Heart left ventricle (tissue), 16 donors: ENCODE measurements at regions not wholly inside any gene's neighbourhood (a gene's known extent, or its start where the extent isn't known, plus 50 kb on each side); places are given as distances from the start of the nearest gene placed in this dataset.

Experiments
- ATAC-seq, 4 donors: fragments of 200-7000 bp; cut with Tn5 transposase; one replicate each; pipeline ENCODE4 v1.9.1; 2020 to 2022; ENCODE audit warnings: moderate library complexity in 4 of 4, mild to moderate bottlenecking in 3 of 4, moderate number of reproducible peaks in 1 of 4
- DNase-seq, 5 donors: peaks; one replicate each; pipeline ENCODE4 v3.0.0-alpha.2; 2020
- H3K27ac ChIP-seq, 12 donors: fragments of 200-600 bp; sonication (generic) in 4 of 12; one replicate each; pipeline versions ENCODE4 v1.5.0 to v1.8.0; 2016 to 2022; ENCODE audit warnings: mild to moderate bottlenecking in 2 of 12
- H3K27me3 ChIP-seq, 9 donors: fragments of 200-600 bp; sonication (generic) in 2 of 9; one replicate each; pipeline versions ENCODE4 v1.5.1 to v1.8.0; 2016 to 2022; ENCODE audit warnings: mild to moderate bottlenecking in 3 of 9
- H3K36me3 ChIP-seq, 9 donors: fragments of 200-600 bp; sonication (generic) in 2 of 9; one replicate each; pipeline versions ENCODE4 v1.5.0 to v1.8.0; 2018 to 2022; ENCODE audit warnings: mild to moderate bottlenecking in 2 of 9
- H3K4me1 ChIP-seq, 12 donors: fragments of 200-600 bp; sonication (generic) in 4 of 12; one replicate each; pipeline versions ENCODE4 v1.5.0 to v1.8.0; 2016 to 2022; ENCODE audit warnings: mild to moderate bottlenecking in 3 of 12
- H3K4me3 ChIP-seq, 12 donors: fragments of 200-600 bp; sonication (generic) in 4 of 12; one replicate each; pipeline versions ENCODE4 v1.5.0 to v1.8.0; 2017 to 2022; ENCODE audit warnings: mild to moderate bottlenecking in 9 of 12, moderate library complexity in 4 of 12
- H3K9me3 ChIP-seq, 12 donors: fragments of 200-600 bp; sonication (generic) in 4 of 12; one replicate each; pipeline versions ENCODE4 v1.5.0 to v1.8.0; 2016 to 2022; ENCODE audit warnings: mild to moderate bottlenecking in 1 of 12
- CTCF ChIP-seq, 12 donors: fragments of 200-600 bp; sonication (generic) in 4 of 12; IDR thresholded peaks; one replicate each; pipeline versions ENCODE4 v1.5.0 to v1.8.0; 2018 to 2022; ENCODE audit warnings: antibody characterized with exemption in 12 of 12, mild to moderate bottlenecking in 5 of 12
- POLR2A ChIP-seq, 2 donors: fragments of 450-650 bp; IDR thresholded peaks; one replicate each; pipeline ENCODE4 v1.6.1; 2017; ENCODE audit warnings: antibody characterized with exemption in 2 of 2, mild to moderate bottlenecking in 2 of 2, moderate library complexity in 2 of 2
- WGBS, 4 donors: extraction: QIAGEN DNeasy Blood & Tissue Kit in 2 of 4; methylation state at CpG; one replicate each; pipeline versions ENCODE4 v1.1.5 to v1.1.7; 2013 to 2018; 5-methylcytosine and 5-hydroxymethylcytosine counted together
- intact Hi-C, 10 donors: fragments of 100-400 bp; cut with DNase I; formaldehyde crosslinking; loops; one replicate each; pipeline versions ENCODE4 v1.11.1 to v1.14.2; 2022
- donor health status: ischemic (EF 13 %, LVEDD 7.1; RV severe dilation, severe dysfunction).
- donor health status: healthy with polysubstance abuse.
- donor health status: DM: no; HTN: yes; CAD: no.
- donor health status: DM: no; HTN: no; CAD: no.
- donor health status: ischemic (EF 25% LVEDD 6.9; RV normal size, moderate dysfunction).
- donor health status: ischemic (EF 25% LVEDD 5.7; RV mildly dilated, moderate dysfunction).
- donor health status: healthy.
- donor health status: DM: yes; HTN: yes; CAD: no.
- donor health status: ischemic (EF 35%, LVEDD 5.7; RV mildly dilated, moderate dysfunction).
- donor health status: nonischemic (EF 11% LVEDD 7.7; RV severe dilation, severe dysfunction).
- donor health status: DM: yes; HTN: yes; CAD: no.
- donor health status: PGD.
- donor health status: ischemic (EF 29% LVEDD 5.4; RV normal size, mild dysfunction).
- donor health status: nonischemic (EF 23%, LVEDD 6.1; RV moderate dilation, normal function).

GRCh38 chr12:113670742-113671141, 199.1 kb upstream of the LHX5 start:
- Histone ChIP-seq H3K9me3 (no peaks in the 10 kb centered on the region), H3K36me3 (no peaks in the 10 kb centered on the region), H3K4me3 (no peak overlapping the region), H3K27ac (no peak overlapping the region), H3K27me3 (peaks cover 4 to 97% (median 57%) of the 10 kb centered on the region in 9 donors), H3K4me1 (no peaks in the 10 kb centered on the region)
- ATAC-seq (no peak), DNase-seq (no peak)
- 62 to 80% (median 67%) methylated on average over 1 of the region's 1 CpG for WGBS, 4 donors
- intact Hi-C loops, result no loop called here
- no peak for TF ChIP-seq POLR2A (IDR thresholded peaks at IDR 0.05)
- no peak for TF ChIP-seq CTCF (IDR thresholded peaks at IDR 0.05)

- DNase-seq (no peak), ATAC-seq (no peak)
- no peaks in the 10 kb centered on the region for H3K36me3 ChIP-seq
- 49 to 57% (median 55%) methylated on average over 6 of the region's 6 CpGs for WGBS, 4 donors
- no peak overlapping the region for H3K27ac ChIP-seq
- H3K27me3 ChIP-seq, result peaks cover 0 to 78% (median 43%) of the 10 kb centered on the region in 9 donors
- intact Hi-C loops, result no loop called here
- TF ChIP-seq CTCF (IDR thresholded peaks at IDR 0.05) (no peak), POLR2A (IDR thresholded peaks at IDR 0.05) (no peak)
- no peaks in the 10 kb centered on the region for H3K9me3 ChIP-seq
- H3K4me1 ChIP-seq, result no peaks in the 10 kb centered on the region
- H3K4me3 ChIP-seq, result no peak overlapping the region
Observed at GRCh38 chr12:113667676-113668356, 196.1 kb upstream of the LHX5 start.

- no peaks in the 10 kb centered on the region for H3K9me3 ChIP-seq
- DNase-seq (no peak), ATAC-seq (no peak)
- no peak overlapping the region for H3K27ac ChIP-seq
- no peaks in the 10 kb centered on the region for H3K4me1 ChIP-seq
- 65 to 80% (median 73%) methylated on average over 1 of the region's 1 CpG for WGBS, 4 donors
- no peak overlapping the region for H3K4me3 ChIP-seq
- intact Hi-C loops, result no loop called here
- no peak for TF ChIP-seq POLR2A (IDR thresholded peaks at IDR 0.05)
- TF ChIP-seq CTCF (IDR thresholded peaks at IDR 0.05), result no peak
- H3K36me3 ChIP-seq, result no peaks in the 10 kb centered on the region
- H3K27me3 ChIP-seq, result peaks cover 0 to 78% (median 43%) of the 10 kb centered on the region in 9 donors
Observed at GRCh38 chr12:113667095-113667494, 195.4 kb upstream of the LHX5 start.

GRCh38 chr12:113666223-113666622, 194.6 kb upstream of the LHX5 start:
- no peak overlapping the region for H3K27ac ChIP-seq
- H3K27me3 ChIP-seq, result peaks cover 0 to 69% (median 43%) of the 10 kb centered on the region in 9 donors
- no peaks in the 10 kb centered on the region for H3K9me3 ChIP-seq
- no peaks in the 10 kb centered on the region for H3K36me3 ChIP-seq
- H3K4me3 ChIP-seq, result no peak overlapping the region
- intact Hi-C loops, result no loop called here
- ATAC-seq (no peak), DNase-seq (no peak)
- H3K4me1 ChIP-seq, result no peaks in the 10 kb centered on the region
- no peak for TF ChIP-seq CTCF (IDR thresholded peaks at IDR 0.05)
- no peak for TF ChIP-seq POLR2A (IDR thresholded peaks at IDR 0.05)
- WGBS, 4 donors, result 65 to 72% (median 71%) methylated on average over 6 of the region's 6 CpGs
